HepG2 (cell line): ENCODE measurements at regions not wholly inside any gene's neighbourhood (a gene's known extent, or its start where the extent isn't known, plus 50 kb on each side); places are given as distances from the start of the nearest gene placed in this dataset.

ENCODE experiments used
- ATAC-seq: fragments of 200-7000 bp; cut with Tn5 transposase; 3 replicates; pipeline ENCODE4 v1.9.1; 2020; ENCODE audit warnings: mild to moderate bottlenecking, moderate library complexity
- BruUV-seq: library from RNA; stranded (reverse); fragments of 400-500 nt; replicated peaks from 2 replicates; lab custom pipeline; 2021; lab: Mats Ljungman, UMichigan
- CTCF ChIA-PET: fragments of 300-600 bp; formaldehyde crosslinking; extraction: SDS; loops from one replicate; lab custom pipeline; 2021; ENCODE audit warnings: low total read pairs, inconsistent platforms, low intra/inter-chr PET ratio; lab: Yijun Ruan, JAX
- POLR2A ChIA-PET: fragments of 350-600 bp; sonication (Branson Sonifier 250); formaldehyde crosslinking; loops from one replicate; lab custom pipeline; 2020; ENCODE audit warnings: antibody characterized with exemption, inconsistent platforms; lab: Yijun Ruan, JAX
- DNase-seq: peaks from one replicate; pipeline ENCODE4 v3.0.0-alpha.2; 2015; ENCODE audit warnings: low spot score
- FAIRE-seq: peaks from 3 replicates; lab custom pipeline; 2011; peaks lifted over from hg19 to GRCh38; lab: Jason Lieb, UNC
- H2AFZ ChIP-seq: one replicate; pipeline ENCODE4 v1.6.1; 2011; ENCODE audit warnings: low read length, inconsistent platforms
- H3K27ac ChIP-seq: fragments of 300-600 bp; 3 replicates; pipeline ENCODE4 v1.8.0; 2011; ENCODE audit warnings: mixed run types, mild to moderate bottlenecking, mixed read lengths, low read length, inconsistent platforms; ENCODE audit not compliant: insufficient read depth; ENCODE audit errors: extremely low read length
- H3K27me3 ChIP-seq, 2 experiments: fragments of 200-600 bp in 1 of 2; 2 replicates in 1 of 2; 3 replicates in 1 of 2; pipeline versions ENCODE4 v1.6.0 to v1.8.0; 2011; ENCODE audit warnings: low read length in 2 of 2, mild to moderate bottlenecking in 2 of 2, moderate library complexity in 2 of 2, inconsistent platforms in 1 of 2; ENCODE audit not compliant: insufficient read depth in 2 of 2, control insufficient read depth in 1 of 2
- H3K36me3 ChIP-seq, 2 experiments: fragments of 200-600 bp in 1 of 2; replicated peaks in 1 of 2; 2 replicates in 1 of 2; 3 replicates in 1 of 2; pipeline versions ENCODE4 v1.5.1 to v1.8.0; 2011; ENCODE audit warnings: low read length in 2 of 2, inconsistent platforms in 1 of 2; ENCODE audit not compliant: insufficient read depth in 2 of 2, control insufficient read depth in 1 of 2
- H3K4me1 ChIP-seq: 2 replicates; pipeline ENCODE4 v1.5.1; 2012; ENCODE audit warnings: low read length, inconsistent platforms; ENCODE audit not compliant: insufficient read depth
- H3K4me2 ChIP-seq: 2 replicates; pipeline ENCODE4 v1.6.0; 2011; ENCODE audit warnings: low read depth, low read length, inconsistent platforms
- H3K4me3 ChIP-seq, 3 experiments: fragments of 200-600 bp in 1 of 3; sonication (generic), shearing (Covaris generic) in 1 of 3; replicated peaks in 1 of 3; 2 replicates each; pipeline ENCODE4 v1.5.1; 2011 to 2016; ENCODE audit warnings: low read length in 3 of 3, inconsistent platforms in 2 of 3, low read depth in 2 of 3, mild to moderate bottlenecking in 2 of 3, control low read depth in 1 of 3, mixed read lengths in 1 of 3; ENCODE audit not compliant: insufficient read depth in 1 of 3
- H3K79me2 ChIP-seq: one replicate; pipeline ENCODE4 v1.6.1; 2011; ENCODE audit warnings: low read length, inconsistent platforms; ENCODE audit not compliant: insufficient read depth
- H3K9ac ChIP-seq: 2 replicates; pipeline ENCODE4 v1.6.0; 2011; ENCODE audit warnings: mild to moderate bottlenecking, low read depth, low read length, inconsistent platforms; ENCODE audit not compliant: insufficient read depth
- H3K9me3 ChIP-seq: 2 replicates; pipeline ENCODE4 v1.5.1; 2012; ENCODE audit warnings: mild to moderate bottlenecking, low read length
- H4K20me1 ChIP-seq: 2 replicates; pipeline ENCODE4 v1.6.0; 2011; ENCODE audit warnings: inconsistent platforms, mild to moderate bottlenecking, low read length, moderate library complexity; ENCODE audit not compliant: insufficient read depth
- BCL6 ChIP-seq: IDR thresholded peaks from 2 replicates; pipeline ENCODE4 v1.6.1; 2016; ENCODE audit warnings: missing genetic modification reagents, missing compliant biosample characterization
- CERS6 ChIP-seq: sonication (generic); formaldehyde crosslinking; IDR thresholded peaks from 2 replicates; pipeline ENCODE4 v1.5.0; 2020; ENCODE audit warnings: missing genetic modification reagents
- GZF1 ChIP-seq: sonication (generic); formaldehyde crosslinking; IDR thresholded peaks from 2 replicates; pipeline ENCODE4 v1.5.1; 2020; ENCODE audit warnings: mild to moderate bottlenecking, missing genetic modification reagents
- HOXA9 ChIP-seq: sonication (generic); formaldehyde crosslinking; IDR thresholded peaks from 2 replicates; pipeline ENCODE4 v1.8.1; 2022; ENCODE audit warnings: missing genetic modification reagents, mild to moderate bottlenecking, moderate library complexity, borderline replicate concordance
- IRX3 ChIP-seq: sonication (generic); formaldehyde crosslinking; IDR thresholded peaks from 2 replicates; pipeline ENCODE4 v1.8.1; 2023; ENCODE audit warnings: mild to moderate bottlenecking, low read depth, missing genetic modification reagents, borderline replicate concordance
- JUND ChIP-seq: sonication (generic); formaldehyde crosslinking; IDR thresholded peaks from 2 replicates; pipeline ENCODE4 v1.8.0; 2022; ENCODE audit warnings: mild to moderate bottlenecking, missing genetic modification reagents
- PLSCR1 ChIP-seq: sonication (generic); formaldehyde crosslinking; IDR thresholded peaks from 2 replicates; pipeline ENCODE4 v1.5.0; 2020; ENCODE audit warnings: missing genetic modification reagents, mild to moderate bottlenecking, borderline replicate concordance
- SIN3B ChIP-seq: fragments of 150-350 bp; IDR thresholded peaks from 2 replicates; pipeline ENCODE4 v1.6.1; 2014; ENCODE audit warnings: low read length
- SNAI1 ChIP-seq: sonication (generic); formaldehyde crosslinking; IDR thresholded peaks from 2 replicates; pipeline ENCODE4 v1.5.0; 2020; ENCODE audit warnings: mild to moderate bottlenecking, missing genetic modification reagents, borderline replicate concordance
- ZKSCAN1 ChIP-seq: fragments of 150-350 bp; IDR thresholded peaks from 2 replicates; pipeline ENCODE4 v1.6.1; 2014; ENCODE audit warnings: low read length
- ZNF292 ChIP-seq: sonication (generic); formaldehyde crosslinking; IDR thresholded peaks from 2 replicates; pipeline ENCODE4 v1.8.1; 2022; ENCODE audit warnings: mild to moderate bottlenecking, low read depth, missing genetic modification reagents, borderline replicate concordance
- ZNF558 ChIP-seq: sonication (generic); formaldehyde crosslinking; IDR thresholded peaks from 2 replicates; pipeline ENCODE4 v1.9.0; 2022; ENCODE audit warnings: mild to moderate bottlenecking, missing genetic modification reagents, borderline replicate concordance
- ZNF724P ChIP-seq: sonication (generic); formaldehyde crosslinking; IDR thresholded peaks from 2 replicates; pipeline ENCODE4 v1.8.0; 2022; ENCODE audit warnings: missing genetic modification reagents, borderline replicate concordance
- ZXDC ChIP-seq: sonication (generic); formaldehyde crosslinking; IDR thresholded peaks from 2 replicates; pipeline ENCODE4 v1.5.0; 2020; ENCODE audit warnings: mild to moderate bottlenecking, missing genetic modification reagents
- WGBS: methylation state at CpG from one replicate; pipeline ENCODE4 v1.1.6; 2017; ENCODE audit warnings: low lambda C conversion rate; 5-methylcytosine and 5-hydroxymethylcytosine counted together
- in situ Hi-C: cut with HindIII; loops from 2 replicates; pipeline ENCODE4 v1.10.0; 2017; ENCODE audit warnings: low pct_unique_long_range_greater_than_20kb; ENCODE audit not compliant: extremely low pct_ligation_motif_present
- intact Hi-C: fragments of 100-400 bp; cut with micrococcal nuclease; formaldehyde crosslinking; loops from one replicate; pipeline ENCODE4 v1.10.0; 2022; ENCODE audit not compliant: unreplicated experiment
- TF ChIP-seq, protein P1 (sequence below): sonication (generic); IDR thresholded peaks from 2 replicates; pipeline ENCODE4 v1.6.1; 2016; ENCODE audit warnings: low read depth, borderline replicate concordance

- no peak overlapping the region for H3K9ac ChIP-seq
- no peak overlapping the region for H3K27ac ChIP-seq
- no peak overlapping the region for H2AFZ ChIP-seq
- H3K4me2 ChIP-seq: no peak overlapping the region
- no peak for DNase-seq
- POLR2A ChIA-PET: no interaction called here
- H4K20me1 ChIP-seq: no peaks in the 10 kb centered on the region
- no peaks in the 10 kb centered on the region for H3K9me3 ChIP-seq
- H3K79me2 ChIP-seq: no peaks in the 10 kb centered on the region
- FAIRE-seq: no peak
- in situ Hi-C loops: no loop called here
- no TSS peak for BruUV-seq
- ATAC-seq: no peak
- intact Hi-C loops: no loop called here
- no peak overlapping the region for H3K4me3 ChIP-seq
- no peaks in the 10 kb centered on the region for H3K4me1 ChIP-seq
- peaks cover 0 to 9% of the 10 kb centered on the region in 2 experiments; a peak in 1 of 5 replicates for H3K27me3 ChIP-seq
- WGBS: 43% methylated on average over 6 of the region's 6 CpGs
- TF ChIP-seq JUND: no peak
- no peak for TF ChIP-seq GZF1
- TF ChIP-seq BCL6 (CRISPR knock-in tag): no peak
- no peaks in the 10 kb centered on the region for H3K36me3 ChIP-seq
- CTCF ChIA-PET: no interaction called here
Observed at GRCh38 chr11:86861810-86862209, 61.5 kb downstream of the PRSS23 start.

- Histone ChIP-seq H3K27me3 (0 out of 5 replicates have a peak, but pooled peaks cover 0 to 9% of the 10 kb centered on the region in 2 experiments), H2AFZ (no peak overlapping the region), H3K9ac (no peak overlapping the region), H4K20me1 (no peaks in the 10 kb centered on the region), H3K4me2 (no peak overlapping the region), H3K79me2 (no peaks in the 10 kb centered on the region), H3K36me3 (no peaks in the 10 kb centered on the region), H3K27ac (no peak overlapping the region), H3K9me3 (no peaks in the 10 kb centered on the region), H3K4me1 (no peaks in the 10 kb centered on the region), H3K4me3 (no peak overlapping the region)
- ChIA-PET CTCF (no interaction called here), POLR2A (no interaction called here)
- ATAC-seq (no peak), DNase-seq (no peak), FAIRE-seq (no peak)
- 1% methylated on average over 2 of the region's 2 CpGs for WGBS
- intact Hi-C loops: no loop called here
- no TSS peak for BruUV-seq
- in situ Hi-C loops: no loop called here
- TF ChIP-seq ZNF724P (CRISPR knock-in tag): no peak
- no peak for TF ChIP-seq CERS6
- TF ChIP-seq HOXA9 (CRISPR knock-in tag): no peak
- no peak for TF ChIP-seq SNAI1 (CRISPR knock-in tag)
- TF ChIP-seq ZXDC (CRISPR knock-in tag): no peak
- TF ChIP-seq, protein P1, sequence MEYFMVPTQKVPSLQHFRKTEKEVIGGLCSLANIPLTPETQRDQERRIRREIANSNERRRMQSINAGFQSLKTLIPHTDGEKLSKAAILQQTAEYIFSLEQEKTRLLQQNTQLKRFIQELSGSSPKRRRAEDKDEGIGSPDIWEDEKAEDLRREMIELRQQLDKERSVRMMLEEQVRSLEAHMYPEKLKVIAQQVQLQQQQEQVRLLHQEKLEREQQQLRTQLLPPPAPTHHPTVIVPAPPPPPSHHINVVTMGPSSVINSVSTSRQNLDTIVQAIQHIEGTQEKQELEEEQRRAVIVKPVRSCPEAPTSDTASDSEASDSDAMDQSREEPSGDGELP: no peak
- TF ChIP-seq ZNF558 (CRISPR knock-in tag): no peak
- no peak for TF ChIP-seq ZKSCAN1
- TF ChIP-seq ZNF292 (CRISPR knock-in tag): no peak
- no peak for TF ChIP-seq IRX3 (CRISPR knock-in tag)
- TF ChIP-seq SIN3B: no peak
- TF ChIP-seq PLSCR1 (CRISPR knock-in tag): no peak
Observed at GRCh38 chr11:86863476-86863875, 63.1 kb downstream of the PRSS23 start.
